GM18858 (cell line): ENCODE measurements at regions not wholly inside any gene's neighbourhood (a gene's known extent, or its start where the extent isn't known, plus 50 kb on each side); places are given as distances from the start of the nearest gene placed in this dataset.
"Not testable (repeated sequence)": the region's sequence is repeated elsewhere in the genome, so short reads cannot be mapped to it uniquely, and the experiment has no call there.

Experiments
- ATAC-seq: cut with Tn5 transposase; IDR thresholded peaks from one replicate; pipeline ENCODE4 v1.9.1; 2021; ENCODE audit not compliant: unreplicated experiment

GRCh38 chr11:11722246-11722645, 100.4 kb upstream of the GALNT18 start:
- ATAC-seq = no peak

DNA sequence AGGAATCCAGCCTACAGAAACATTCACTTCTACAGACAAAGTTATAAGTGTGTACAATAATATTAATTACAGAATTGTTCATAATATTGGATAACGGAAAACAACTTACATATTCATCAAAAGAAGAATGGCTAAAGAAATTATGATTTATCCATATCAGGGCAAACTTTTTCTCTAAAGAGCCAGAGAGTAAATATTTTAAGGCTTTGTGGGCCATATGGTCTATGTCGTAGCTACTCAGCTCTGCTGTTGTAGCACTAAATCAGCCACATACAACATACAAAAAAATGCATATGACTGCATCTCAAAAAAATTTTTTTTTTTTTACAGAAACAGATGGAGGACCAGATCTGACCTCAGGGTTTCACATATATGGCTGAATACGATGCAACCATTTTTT, 96.7 kb upstream of the GALNT18 start:
- no peak for ATAC-seq

- no peak for ATAC-seq
Observed at GRCh38 chr11:11717064-11717725, 95.4 kb upstream of the GALNT18 start.

- not testable (repeated sequence) for ATAC-seq
Observed at GRCh38 chr11:11715075-11715474, 93.3 kb upstream of the GALNT18 start.

DNA sequence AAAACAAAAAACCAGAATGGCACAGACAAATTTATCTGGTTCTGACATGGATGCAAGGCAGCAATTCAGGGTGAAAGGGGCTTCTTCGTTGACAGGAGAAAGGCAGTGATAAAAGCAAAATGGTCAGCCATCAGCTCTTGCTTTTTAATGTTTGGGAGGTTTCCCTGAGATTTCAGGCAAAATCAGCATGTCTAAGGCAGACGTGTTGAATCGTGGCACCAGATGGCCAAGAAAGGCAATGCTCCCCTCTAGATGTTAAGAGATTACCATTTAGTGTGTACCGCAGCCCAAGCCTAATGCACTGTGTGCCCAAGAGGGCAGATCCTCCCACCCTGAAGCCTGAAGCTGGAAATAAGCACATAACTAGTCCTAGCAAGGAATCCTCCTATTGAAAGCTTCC, 88.8 kb upstream of the GALNT18 start:
- no peak for ATAC-seq

- ATAC-seq = no peak
Observed at GRCh38 chr11:11709447-11710239, 87.8 kb upstream of the GALNT18 start.

DNA sequence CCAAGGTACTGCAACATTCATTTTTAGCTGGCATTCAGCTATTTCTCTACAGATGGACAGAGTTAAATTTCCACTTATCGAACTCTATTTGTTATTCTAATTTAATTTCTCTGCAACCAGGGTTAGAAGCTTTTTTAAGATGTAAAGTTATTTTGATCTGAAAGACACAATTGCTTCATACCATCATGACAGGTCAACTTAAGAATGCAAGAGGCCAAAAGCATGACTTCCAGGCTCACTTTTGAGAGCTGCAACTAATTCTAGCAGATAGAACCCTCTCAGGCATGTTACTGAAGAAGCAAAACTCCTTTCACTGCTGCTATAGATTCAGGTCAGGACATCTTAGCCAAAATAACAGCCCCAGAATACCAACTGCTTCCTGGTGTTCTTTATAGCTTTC, 86.5 kb upstream of the GALNT18 start:
- ATAC-seq = no peak

- ATAC-seq = no peak
Observed at GRCh38 chr11:11706028-11706427, 84.2 kb upstream of the GALNT18 start.

- no peak for ATAC-seq
Observed at GRCh38 chr11:11703885-11704284, 82.1 kb upstream of the GALNT18 start.

DNA sequence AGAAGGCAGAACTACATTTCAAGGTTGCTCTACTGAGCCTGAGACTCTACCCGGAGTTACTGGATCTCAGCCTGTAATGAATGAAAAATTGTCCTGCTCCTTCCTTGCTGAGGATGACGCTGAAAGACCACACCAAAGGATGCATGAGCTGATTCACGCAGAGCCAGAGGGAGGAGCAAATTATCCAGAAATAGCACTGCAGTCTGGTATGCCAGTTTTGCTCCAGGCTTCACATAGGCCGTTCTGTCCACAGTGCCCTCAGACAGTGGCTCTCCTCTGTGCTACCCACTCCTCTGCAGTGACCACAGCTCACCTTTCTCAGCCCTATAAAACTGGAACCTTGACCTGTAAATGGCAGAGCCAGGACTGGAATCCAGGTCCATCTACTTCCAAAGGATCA, 79.3 kb upstream of the GALNT18 start:
- ATAC-seq = no peak

- ATAC-seq = no peak
Observed at GRCh38 chr11:11697796-11698195, 76.0 kb upstream of the GALNT18 start.

- no peak for ATAC-seq
Observed at GRCh38 chr11:11691296-11692151, 69.7 kb upstream of the GALNT18 start.

GRCh38 chr11:11681536-11681935, 59.7 kb upstream of the GALNT18 start:
- ATAC-seq = no peak

GRCh38 chr11:11677672-11678356, 56.0 kb upstream of the GALNT18 start:
- ATAC-seq = no peak

DNA sequence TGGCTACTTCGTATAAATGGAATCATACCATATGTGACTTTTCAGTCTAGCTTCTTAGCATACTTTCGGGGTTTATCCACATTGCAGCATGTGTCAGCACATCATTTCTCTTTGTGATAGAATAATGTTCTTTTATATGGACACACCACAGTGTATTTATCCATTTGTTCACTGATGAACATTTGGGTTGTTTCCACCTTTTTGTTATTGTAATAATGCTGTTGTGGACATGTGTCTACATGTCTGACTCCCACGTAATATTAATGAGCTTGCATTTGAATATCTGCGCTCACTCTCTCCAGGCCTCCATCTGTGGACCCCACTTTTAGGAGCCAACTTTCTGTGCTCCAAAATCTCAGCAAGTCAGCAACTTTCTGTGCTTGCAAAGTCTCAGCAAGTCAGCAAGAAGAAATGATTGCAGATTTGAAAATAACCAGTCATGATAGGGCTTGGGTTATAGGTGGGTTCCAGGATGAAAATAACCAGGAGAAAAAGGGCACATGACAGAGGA, 53.9 kb upstream of the GALNT18 start:
- ATAC-seq = no peak

GRCh38 chr11:11672789-11673188, 51.0 kb upstream of the GALNT18 start:
- ATAC-seq = no peak

GRCh38 chr11:11672101-11672500, 50.3 kb upstream of the GALNT18 start:
- ATAC-seq = no peak
